ENCODE measurements at regions not wholly inside any gene's neighbourhood (a gene's known extent, or its start where the extent isn't known, plus 50 kb on each side); places are given as distances from the start of the nearest gene placed in this dataset.
"Not testable (repeated sequence)": the region's sequence is repeated elsewhere in the genome, so short reads cannot be mapped to it uniquely, and the experiment has no call there.

- peaks cover 10 to 39% (median 30%) of the 10 kb centered on the region in 6 donors for H3K9me3 Mint-ChIP-seq
- DNase-seq; H3K36me3 Mint-ChIP-seq; H3K27me3 Mint-ChIP-seq (ENCODE audit: low read depth in 3 of 3); H3K4me3 Mint-ChIP-seq; H3K4me1 Mint-ChIP-seq; H3K27ac Mint-ChIP-seq: not testable (repeated sequence)
Measured at GRCh38 chr9:29450343-29450875, 1877.1 kb upstream of the C9orf72 start.

- DNase-seq: no peak
- Mint-ChIP-seq H3K27me3 (ENCODE audit: low read depth in 3 of 3) (peaks cover 0 to 2% (median 0%) of the 10 kb centered on the region in 3 donors), H3K27ac (no peak overlapping the region), H3K9me3 (peaks cover 11 to 37% (median 30%) of the 10 kb centered on the region in 6 donors), H3K4me3 (no peak overlapping the region), H3K36me3 (no peaks in the 10 kb centered on the region), H3K4me1 (no peaks in the 10 kb centered on the region)
Measured at GRCh38 chr9:29456940-29457339, 1883.7 kb upstream of the C9orf72 start.

GRCh38 chr9:29475471-29475870 is 1902.2 kb upstream of the C9orf72 start:
- H3K4me3 Mint-ChIP-seq: no peak overlapping the region

GRCh38 chr9:29511680-29512079 is 1938.4 kb upstream of the C9orf72 start:
- no peak for DNase-seq

More at GRCh38 chr9:29475471-29475870, 1902.2 kb upstream of the C9orf72 start:
- Mint-ChIP-seq H3K4me1 (no peaks in the 10 kb centered on the region), H3K27me3 (ENCODE audit: low read depth in 3 of 3) (peaks cover 0 to 1% (median under 1%) of the 10 kb centered on the region in 3 donors), H3K27ac (no peak overlapping the region), H3K36me3 (peaks cover 0 to 3% (median 0%) of the 10 kb centered on the region in 3 donors), H3K9me3 (peaks cover 4 to 49% (median 24%) of the 10 kb centered on the region in 6 donors)
- no peak for DNase-seq

GRCh38 chr9:29514336-29514735 is 1941.1 kb upstream of the C9orf72 start:
- DNase-seq: no peak
- Mint-ChIP-seq H3K4me3 (no peak overlapping the region), H3K9me3 (peaks cover 10 to 24% (median 17%) of the 10 kb centered on the region in 6 donors), H3K27me3 (ENCODE audit: low read depth in 3 of 3) (peaks cover 0 to 2% (median 2%) of the 10 kb centered on the region in 3 donors), H3K4me1 (no peaks in the 10 kb centered on the region), H3K27ac (no peak overlapping the region), H3K36me3 (no peaks in the 10 kb centered on the region)

More at GRCh38 chr9:29511680-29512079, 1938.4 kb upstream of the C9orf72 start:
- Mint-ChIP-seq H3K27ac (no peak overlapping the region), H3K9me3 (peaks cover 11 to 33% (median 21%) of the 10 kb centered on the region in 6 donors), H3K27me3 (ENCODE audit: low read depth in 3 of 3) (peaks cover 0 to 2% (median 2%) of the 10 kb centered on the region in 3 donors), H3K4me1 (no peaks in the 10 kb centered on the region), H3K36me3 (peaks cover 0 to 7% (median 0%) of the 10 kb centered on the region in 3 donors), H3K4me3 (no peak overlapping the region)

- H3K27ac Mint-ChIP-seq: no peak overlapping the region
- peaks cover 12 to 24% (median 15%) of the 10 kb centered on the region in 6 donors for H3K9me3 Mint-ChIP-seq
- DNase-seq: no peak
- H3K4me3 Mint-ChIP-seq: no peak overlapping the region
- no peaks in the 10 kb centered on the region for H3K4me1 Mint-ChIP-seq
- peaks cover 0 to 2% (median 2%) of the 10 kb centered on the region in 3 donors for H3K27me3 Mint-ChIP-seq (ENCODE audit: low read depth in 3 of 3)
- no peaks in the 10 kb centered on the region for H3K36me3 Mint-ChIP-seq
Measured at GRCh38 chr9:29514862-29515261, 1941.6 kb upstream of the C9orf72 start.

- Mint-ChIP-seq H3K4me3 (no peak overlapping the region), H3K27me3 (ENCODE audit: low read depth in 3 of 3) (no peaks in the 10 kb centered on the region), H3K27ac (no peak overlapping the region), H3K4me1 (no peaks in the 10 kb centered on the region), H3K36me3 (no peaks in the 10 kb centered on the region), H3K9me3 (peaks cover 8 to 31% (median 13%) of the 10 kb centered on the region in 6 donors)
- no peak for DNase-seq
Measured at GRCh38 chr9:29548436-29548835, 1975.2 kb upstream of the C9orf72 start.

GRCh38 chr9:29555502-29555901 is 1982.2 kb upstream of the C9orf72 start:
- Mint-ChIP-seq H3K4me1 (no peaks in the 10 kb centered on the region), H3K27me3 (ENCODE audit: low read depth in 3 of 3) (no peaks in the 10 kb centered on the region), H3K27ac (no peak overlapping the region), H3K4me3 (no peak overlapping the region), H3K36me3 (peaks cover 0 to 7% (median 0%) of the 10 kb centered on the region in 3 donors), H3K9me3 (peaks cover 2 to 29% (median 22%) of the 10 kb centered on the region in 6 donors)
- DNase-seq: no peak

GRCh38 chr9:29556317-29556716 is 1983.0 kb upstream of the C9orf72 start:
- Mint-ChIP-seq H3K9me3 (peaks cover 4 to 26% (median 21%) of the 10 kb centered on the region in 6 donors), H3K4me3 (no peak overlapping the region), H3K4me1 (no peaks in the 10 kb centered on the region), H3K27ac (no peak overlapping the region), H3K36me3 (peaks cover 0 to 7% (median 0%) of the 10 kb centered on the region in 3 donors), H3K27me3 (ENCODE audit: low read depth in 3 of 3) (no peaks in the 10 kb centered on the region)
- no peak for DNase-seq

- peaks cover 0 to 7% (median 0%) of the 10 kb centered on the region in 3 donors for H3K36me3 Mint-ChIP-seq
- H3K4me3 Mint-ChIP-seq: no peak overlapping the region
- no peaks in the 10 kb centered on the region for H3K4me1 Mint-ChIP-seq
- H3K27ac Mint-ChIP-seq: no peak overlapping the region
- DNase-seq: no peak
- peaks cover 4 to 28% (median 22%) of the 10 kb centered on the region in 6 donors for H3K9me3 Mint-ChIP-seq
- H3K27me3 Mint-ChIP-seq (ENCODE audit: low read depth in 3 of 3): no peaks in the 10 kb centered on the region
Measured at GRCh38 chr9:29556746-29557145, 1983.5 kb upstream of the C9orf72 start.

GRCh38 chr9:29564564-29564963 is 1991.3 kb upstream of the C9orf72 start:
- peaks cover 8 to 27% (median 20%) of the 10 kb centered on the region in 6 donors for H3K9me3 Mint-ChIP-seq
- H3K36me3 Mint-ChIP-seq: peaks cover 0 to 6% (median 0%) of the 10 kb centered on the region in 3 donors
- DNase-seq: no peak
- H3K4me3 Mint-ChIP-seq: no peak overlapping the region
- H3K27me3 Mint-ChIP-seq (ENCODE audit: low read depth in 3 of 3): no peaks in the 10 kb centered on the region
- H3K4me1 Mint-ChIP-seq: no peaks in the 10 kb centered on the region
- H3K27ac Mint-ChIP-seq: no peak overlapping the region

- no peak for DNase-seq
- H3K36me3 Mint-ChIP-seq: peaks cover 0 to 4% (median 3%) of the 10 kb centered on the region in 3 donors
- peaks cover 2 to 31% (median 9%) of the 10 kb centered on the region in 6 donors for H3K9me3 Mint-ChIP-seq
- no peaks in the 10 kb centered on the region for H3K4me1 Mint-ChIP-seq
- H3K27ac Mint-ChIP-seq: no peak overlapping the region
- peaks cover 0 to 3% (median 2%) of the 10 kb centered on the region in 3 donors for H3K27me3 Mint-ChIP-seq (ENCODE audit: low read depth in 3 of 3)
- H3K4me3 Mint-ChIP-seq: no peak overlapping the region
Measured at GRCh38 chr9:29575219-29575618, 2001.9 kb upstream of the C9orf72 start.

GRCh38 chr9:29588361-29588760 is 2015.1 kb upstream of the C9orf72 start:
- Mint-ChIP-seq H3K4me1 (no peaks in the 10 kb centered on the region), H3K27ac (no peak overlapping the region), H3K36me3 (no peaks in the 10 kb centered on the region), H3K27me3 (ENCODE audit: low read depth in 3 of 3) (no peaks in the 10 kb centered on the region), H3K9me3 (peaks cover 0 to 50% (median 18%) of the 10 kb centered on the region in 6 donors), H3K4me3 (no peak overlapping the region)
- no peak for DNase-seq

- Mint-ChIP-seq H3K9me3 (peaks cover 14 to 40% (median 25%) of the 10 kb centered on the region in 6 donors), H3K27me3 (ENCODE audit: low read depth in 3 of 3) (peaks cover 0 to 3% (median 0%) of the 10 kb centered on the region in 3 donors), H3K4me1 (no peaks in the 10 kb centered on the region), H3K27ac (no peak overlapping the region), H3K4me3 (no peak overlapping the region), H3K36me3 (peaks cover 0 to 11% (median 9%) of the 10 kb centered on the region in 3 donors)
- DNase-seq: no peak
Measured at GRCh38 chr9:29609282-29609681, 2036.0 kb upstream of the C9orf72 start.

GRCh38 chr9:29613773-29614172 is 2040.5 kb upstream of the C9orf72 start:
- no peak for DNase-seq
- Mint-ChIP-seq H3K27me3 (ENCODE audit: low read depth in 3 of 3) (no peaks in the 10 kb centered on the region), H3K4me1 (no peaks in the 10 kb centered on the region), H3K4me3 (no peak overlapping the region), H3K27ac (no peak overlapping the region), H3K36me3 (peaks cover 0 to 7% (median 7%) of the 10 kb centered on the region in 3 donors), H3K9me3 (peaks cover 7 to 26% (median 17%) of the 10 kb centered on the region in 6 donors)
